Common myeloid progenitor, CD34-positive (primary cell): ENCODE measurements at regions not wholly inside any gene's neighbourhood (a gene's known extent, or its start where the extent isn't known, plus 50 kb on each side); places are given as distances from the start of the nearest gene placed in this dataset.

Source experiments
- CTCF ChIA-PET: fragments of 350-600 bp; sonication (Branson Sonifier 250); formaldehyde crosslinking; loops from one replicate; lab custom pipeline; 2021; ENCODE audit warnings: antibody characterized with exemption; lab: Charles Lee
- POLR2A ChIA-PET: fragments of 350-600 bp; sonication (Branson Sonifier 250); formaldehyde crosslinking; loops from one replicate; lab custom pipeline; 2021; ENCODE audit warnings: antibody characterized with exemption; lab: Charles Lee
- DNase-seq, 3 donors: peaks; one replicate each; pipeline versions ENCODE4 v3.0.0 to v3.0.0-alpha.2; 2013
- H3K27ac ChIP-seq, 2 experiments: 1 replicate in 1 of 2; 2 replicates in 1 of 2; pipeline ENCODE4 v1.7.0; 2013; ENCODE audit warnings: inconsistent platforms in 2 of 2, low read length in 2 of 2, mild to moderate bottlenecking in 2 of 2, low read depth in 1 of 2, moderate library complexity in 1 of 2; ENCODE audit not compliant: severe bottlenecking in 2 of 2, insufficient read depth in 1 of 2, poor library complexity in 1 of 2
- H3K27me3 ChIP-seq, 5 experiments: replicated peaks in 2 of 5; 1 replicate in 3 of 5; 2 replicates in 2 of 5; pipeline versions ENCODE4 v1.6.1 to v1.7.0; 2013; ENCODE audit warnings: low read length in 4 of 5, mild to moderate bottlenecking in 2 of 5, moderate library complexity in 2 of 5, inconsistent platforms in 1 of 5; ENCODE audit not compliant: insufficient read depth in 5 of 5, control insufficient read depth in 4 of 5
- H3K36me3 ChIP-seq, 4 experiments: 1 replicate in 2 of 4; 2 replicates in 2 of 4; pipeline versions ENCODE4 v1.6.1 to v1.7.0; 2013; ENCODE audit warnings: low read length in 3 of 4, control low read depth in 1 of 4, mild to moderate bottlenecking in 1 of 4; ENCODE audit not compliant: control insufficient read depth in 4 of 4, insufficient read depth in 4 of 4
- H3K4me1 ChIP-seq, 4 experiments: 1 replicate in 3 of 4; 2 replicates in 1 of 4; pipeline versions ENCODE4 v1.6.1 to v1.7.1; 2013; ENCODE audit warnings: low read length in 3 of 4, mild to moderate bottlenecking in 3 of 4, control low read depth in 1 of 4, inconsistent platforms in 1 of 4, moderate library complexity in 1 of 4; ENCODE audit not compliant: control insufficient read depth in 4 of 4, insufficient read depth in 4 of 4; ENCODE audit errors: control extremely low read depth in 1 of 4
- H3K4me3 ChIP-seq, 7 experiments: 1 replicate in 4 of 7; 2 replicates in 3 of 7; pipeline versions ENCODE4 v1.5.1 to v1.7.0; 2013; ENCODE audit warnings: mild to moderate bottlenecking in 7 of 7, low read length in 6 of 7, moderate library complexity in 6 of 7, inconsistent platforms in 2 of 7, low read depth in 2 of 7, control low read depth in 1 of 7; ENCODE audit not compliant: insufficient read depth in 4 of 7, control insufficient read depth in 1 of 7; ENCODE audit errors: extremely low read depth in 1 of 7
- H3K9me3 ChIP-seq, 5 experiments: 1 replicate in 4 of 5; 2 replicates in 1 of 5; pipeline versions ENCODE4 v1.6.1 to v1.7.1; 2013; ENCODE audit warnings: low read length in 4 of 5, mild to moderate bottlenecking in 2 of 5, inconsistent platforms in 1 of 5, low read depth in 1 of 5, moderate library complexity in 1 of 5; ENCODE audit not compliant: control insufficient read depth in 4 of 5, insufficient read depth in 2 of 5; ENCODE audit errors: control extremely low read depth in 1 of 5
- WGBS: methylation state at CpG from one replicate; pipeline ENCODE4 v1.1.5; 2013; ENCODE audit not compliant: insufficient coverage; 5-methylcytosine and 5-hydroxymethylcytosine counted together

DNA sequence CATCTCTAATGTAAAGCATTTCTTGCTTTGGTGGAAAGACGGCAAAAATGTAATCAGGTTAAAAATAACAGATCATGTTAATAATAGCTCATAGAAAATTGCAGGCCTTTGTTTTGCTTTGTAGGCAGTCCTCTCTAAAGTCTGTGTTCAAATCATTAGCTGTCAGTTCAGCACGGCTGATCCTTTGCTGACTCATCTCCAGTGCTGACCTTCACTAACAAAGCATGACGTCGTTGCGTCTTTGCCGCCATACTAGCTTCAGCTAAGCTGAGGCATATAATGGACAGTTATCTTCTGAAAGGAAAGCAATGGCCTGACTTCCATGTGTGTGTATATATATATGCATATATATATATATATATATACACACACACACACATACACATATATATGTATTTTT lies 984.6 kb downstream of the CDY2B start:
- CTCF ChIA-PET, result interaction anchor here (0.7 kb wide), 1 partner anchor 191 kb away, joined by 3 read pairs; no protein-coding TSS in a partner anchor
- WGBS, result no CpG with 5 or more reads among the region's 6 CpGs
- no peak for DNase-seq
- Histone ChIP-seq H3K36me3 (no peaks in the 10 kb centered on the region), H3K27me3 (no peaks in the 10 kb centered on the region), H3K4me1 (no peaks in the 10 kb centered on the region), H3K9me3 (no peaks in the 10 kb centered on the region), H3K27ac (no peak overlapping the region), H3K4me3 (no peak overlapping the region)
- POLR2A ChIA-PET, result no interaction called here

DNA sequence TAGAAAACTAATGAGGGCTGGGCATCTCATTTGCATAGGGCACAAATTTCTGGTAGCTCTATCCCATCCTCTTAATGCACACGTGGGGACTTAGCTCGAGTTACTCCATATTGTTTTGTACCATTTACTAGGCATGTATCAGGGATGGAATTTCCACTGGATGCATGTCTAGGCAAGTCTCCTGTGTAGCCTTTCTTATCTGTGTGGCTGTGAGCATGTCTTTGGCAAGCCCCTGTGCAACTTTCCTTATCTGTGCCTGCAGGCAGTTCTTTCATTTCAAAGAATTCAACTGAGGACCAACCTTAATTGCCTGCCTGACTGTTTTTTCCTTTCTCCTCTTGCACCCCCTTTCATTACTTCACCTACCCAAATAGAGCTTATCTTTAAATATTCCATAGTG lies 992.9 kb downstream of the CDY2B start:
- POLR2A ChIA-PET, result no interaction called here

DNA sequence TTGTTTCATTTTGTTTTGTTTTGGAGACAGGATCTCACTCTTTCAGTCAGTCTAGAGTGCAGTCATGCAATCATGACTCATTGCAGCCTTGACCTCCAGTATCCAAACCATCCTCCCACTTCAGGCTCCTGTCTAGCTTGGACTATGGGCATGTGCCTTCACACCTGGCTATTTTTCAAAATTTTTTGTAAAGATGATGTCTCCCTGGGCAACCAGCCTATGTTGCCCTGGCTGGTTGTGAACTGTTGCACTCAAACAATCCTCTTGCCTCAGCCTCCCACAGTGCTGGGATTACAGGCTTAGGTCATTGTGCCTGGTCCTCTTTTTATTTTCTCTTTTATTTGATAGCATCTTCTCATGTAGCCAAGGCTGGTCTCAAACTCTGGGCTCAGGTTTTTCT lies 1019.3 kb downstream of the CDY2B start:
- POLR2A ChIA-PET, result no interaction called here
- no peak for DNase-seq
- CTCF ChIA-PET, result no interaction called here

More for the DNA sequence above, 992.9 kb downstream of the CDY2B start:
- CTCF ChIA-PET, result no interaction called here
- no peak overlapping the region for H3K27ac ChIP-seq
- no peak overlapping the region for H3K4me3 ChIP-seq
- no CpG with 5 or more reads among the region's 2 CpGs for WGBS
- no peaks in the 10 kb centered on the region for H3K36me3 ChIP-seq
- no peaks in the 10 kb centered on the region for H3K27me3 ChIP-seq
- H3K4me1 ChIP-seq, result no peaks in the 10 kb centered on the region
- no peak for DNase-seq
- H3K9me3 ChIP-seq, result no peaks in the 10 kb centered on the region

GRCh38 chrY:16841534-16841933 lies 1038.5 kb downstream of the CDY2B start:
- Histone ChIP-seq H3K36me3 (no peaks in the 10 kb centered on the region), H3K27ac (no peak overlapping the region), H3K27me3 (no peaks in the 10 kb centered on the region), H3K4me3 (no peak overlapping the region), H3K4me1 (no peaks in the 10 kb centered on the region), H3K9me3 (no peaks in the 10 kb centered on the region)
- DNase-seq, result no peak
- CTCF ChIA-PET, result no interaction called here
- POLR2A ChIA-PET, result no interaction called here

More for the DNA sequence above, 1019.3 kb downstream of the CDY2B start:
- H3K9me3 ChIP-seq, result no peaks in the 10 kb centered on the region
- no peak overlapping the region for H3K27ac ChIP-seq
- H3K4me1 ChIP-seq, result no peaks in the 10 kb centered on the region
- no peaks in the 10 kb centered on the region for H3K36me3 ChIP-seq
- H3K27me3 ChIP-seq, result no peaks in the 10 kb centered on the region
- H3K4me3 ChIP-seq, result no peak overlapping the region

DNA sequence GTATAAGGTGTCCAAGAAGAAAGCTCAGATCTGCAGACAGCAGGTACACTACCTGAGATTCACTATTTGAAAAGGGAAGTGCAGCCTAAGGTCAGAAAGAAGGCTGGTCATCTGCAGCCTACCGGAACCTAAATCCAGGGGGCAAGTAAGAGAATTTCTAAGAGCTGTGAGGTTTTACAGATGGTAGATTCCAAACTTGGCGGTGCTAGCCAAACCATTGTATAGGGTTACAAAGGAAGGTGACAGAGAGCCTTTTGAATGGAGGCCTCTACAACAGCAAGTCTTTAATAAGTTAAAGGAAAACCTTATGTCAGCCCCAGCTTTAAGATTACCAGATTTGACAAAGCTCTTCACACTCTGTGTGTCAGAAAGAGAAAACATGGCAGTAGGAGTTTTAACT lies 1044.8 kb downstream of the CDY2B start:
- DNase-seq, result no peak
- no peak overlapping the region for H3K27ac ChIP-seq
- POLR2A ChIA-PET, result no interaction called here
- no peaks in the 10 kb centered on the region for H3K36me3 ChIP-seq
- no peaks in the 10 kb centered on the region for H3K4me1 ChIP-seq
- H3K27me3 ChIP-seq, result no peaks in the 10 kb centered on the region
- WGBS, result no CpG with 5 or more reads among the region's 2 CpGs
- no peaks in the 10 kb centered on the region for H3K9me3 ChIP-seq
- CTCF ChIA-PET, result no interaction called here
- H3K4me3 ChIP-seq, result no peak overlapping the region

GRCh38 chrY:16834696-16835095 lies 1045.3 kb downstream of the CDY2B start:
- POLR2A ChIA-PET, result no interaction called here
- WGBS, result no CpG with 5 or more reads among the region's 6 CpGs
- H3K27ac ChIP-seq, result no peak overlapping the region

DNA sequence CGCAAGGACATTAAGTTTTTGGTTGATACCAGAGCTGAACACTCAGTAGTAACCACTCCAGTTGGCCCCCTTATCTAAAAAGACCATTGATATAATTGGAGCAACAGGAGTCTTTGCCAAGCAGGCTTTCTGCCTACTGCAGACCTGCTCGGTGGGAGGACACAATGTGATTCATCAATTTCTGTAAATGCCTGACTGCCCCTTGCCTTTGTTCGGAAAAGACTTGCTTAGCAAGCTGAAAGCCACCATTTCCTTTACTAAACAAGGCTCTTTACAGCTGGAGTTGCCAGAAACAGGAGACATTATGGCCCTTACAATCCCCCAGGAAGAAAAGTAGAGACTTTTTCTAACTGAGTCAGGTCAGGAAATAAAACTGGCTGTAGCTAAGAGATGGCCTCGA lies 1045.9 kb downstream of the CDY2B start:
- Histone ChIP-seq H3K4me3 (no peak overlapping the region), H3K9me3 (no peaks in the 10 kb centered on the region), H3K4me1 (no peaks in the 10 kb centered on the region), H3K27me3 (no peaks in the 10 kb centered on the region), H3K36me3 (no peaks in the 10 kb centered on the region), H3K27ac (no peak overlapping the region)
- POLR2A ChIA-PET, result no interaction called here
- CTCF ChIA-PET, result no interaction called here
- DNase-seq, result no peak
- whole genome bisulfite sequencing, result no CpG with 5 or more reads among the region's 4 CpGs

More at GRCh38 chrY:16834696-16835095, 1045.3 kb downstream of the CDY2B start:
- CTCF ChIA-PET, result no interaction called here
- Histone ChIP-seq H3K36me3 (no peaks in the 10 kb centered on the region), H3K4me3 (no peak overlapping the region), H3K4me1 (no peaks in the 10 kb centered on the region), H3K9me3 (no peaks in the 10 kb centered on the region), H3K27me3 (no peaks in the 10 kb centered on the region)
- DNase-seq, result no peak
